NCI-H345 treated with DMSO at 0.1 percent for 48 hours (cell line): ENCODE measurements at regions not wholly inside any gene's neighbourhood (a gene's known extent, or its start where the extent isn't known, plus 50 kb on each side); places are given as distances from the start of the nearest gene placed in this dataset.
"Not testable (repeated sequence)": the region's sequence is repeated elsewhere in the genome, so short reads cannot be mapped to it uniquely, and the experiment has no call there.

ENCODE experiments used
- DNase-seq: peaks from one replicate; lab custom pipeline; 2025; ENCODE audit not compliant: unreplicated experiment; lab: John Stamatoyannopoulos, UW

DNA sequence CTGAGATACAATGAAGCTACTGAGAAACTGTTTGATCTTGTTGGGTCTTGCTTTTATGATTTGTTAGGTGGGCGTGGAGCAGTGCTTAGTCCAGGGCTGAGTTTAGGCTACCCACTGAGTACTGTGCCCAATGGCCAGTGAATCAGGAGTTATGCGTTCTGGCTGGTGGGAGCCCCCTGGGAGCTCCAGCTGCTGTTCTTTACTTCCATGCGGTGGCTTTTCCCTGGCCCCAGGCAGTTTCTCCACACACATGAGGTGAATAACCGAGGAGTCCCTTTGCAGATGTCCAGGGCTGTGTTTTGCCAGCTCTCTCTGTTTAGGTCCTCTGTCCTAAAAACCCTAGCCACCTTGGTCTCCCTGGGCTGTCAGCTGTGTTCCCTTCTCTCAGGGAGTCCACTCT lies 106.5 kb downstream of the KLF13 start:
- DNase-seq, result no peak

DNA sequence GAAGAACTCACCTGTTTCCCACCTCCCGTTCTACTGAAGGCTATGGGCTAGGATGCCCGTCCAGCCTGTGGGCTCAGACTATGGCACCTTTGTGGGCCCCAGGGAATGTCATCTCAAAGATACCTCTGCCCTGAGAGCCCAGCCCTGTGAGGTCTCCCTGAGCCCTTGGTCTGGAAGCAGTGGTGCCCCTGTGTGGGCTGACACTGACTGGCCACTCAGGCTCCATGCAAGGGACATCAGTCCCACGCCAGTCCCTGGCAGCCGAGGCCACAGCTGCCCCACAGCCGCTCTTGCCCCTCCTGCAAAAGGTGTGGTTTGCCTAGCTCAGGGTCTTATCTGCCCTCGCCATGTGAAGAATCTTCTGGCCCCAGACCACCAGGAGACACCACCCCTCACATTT lies 106.9 kb downstream of the KLF13 start:
- no peak for DNase-seq

DNA sequence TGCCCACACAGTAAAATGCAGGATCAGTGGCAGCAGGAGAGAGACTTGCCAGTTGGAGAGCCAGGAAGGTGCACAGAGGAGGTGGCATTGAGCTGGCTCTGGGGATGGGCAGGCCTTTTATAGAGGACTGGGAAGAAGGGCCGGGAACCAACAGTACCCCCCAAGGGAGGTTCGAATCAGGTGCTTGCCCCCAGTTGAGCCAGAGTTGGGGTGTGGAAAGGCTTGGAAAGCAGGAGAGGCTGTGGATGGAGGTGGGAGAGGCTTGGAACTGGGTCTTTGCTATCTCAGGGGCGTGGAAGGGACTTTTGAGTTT lies 107.6 kb downstream of the KLF13 start:
- DNase-seq, result no peak

DNA sequence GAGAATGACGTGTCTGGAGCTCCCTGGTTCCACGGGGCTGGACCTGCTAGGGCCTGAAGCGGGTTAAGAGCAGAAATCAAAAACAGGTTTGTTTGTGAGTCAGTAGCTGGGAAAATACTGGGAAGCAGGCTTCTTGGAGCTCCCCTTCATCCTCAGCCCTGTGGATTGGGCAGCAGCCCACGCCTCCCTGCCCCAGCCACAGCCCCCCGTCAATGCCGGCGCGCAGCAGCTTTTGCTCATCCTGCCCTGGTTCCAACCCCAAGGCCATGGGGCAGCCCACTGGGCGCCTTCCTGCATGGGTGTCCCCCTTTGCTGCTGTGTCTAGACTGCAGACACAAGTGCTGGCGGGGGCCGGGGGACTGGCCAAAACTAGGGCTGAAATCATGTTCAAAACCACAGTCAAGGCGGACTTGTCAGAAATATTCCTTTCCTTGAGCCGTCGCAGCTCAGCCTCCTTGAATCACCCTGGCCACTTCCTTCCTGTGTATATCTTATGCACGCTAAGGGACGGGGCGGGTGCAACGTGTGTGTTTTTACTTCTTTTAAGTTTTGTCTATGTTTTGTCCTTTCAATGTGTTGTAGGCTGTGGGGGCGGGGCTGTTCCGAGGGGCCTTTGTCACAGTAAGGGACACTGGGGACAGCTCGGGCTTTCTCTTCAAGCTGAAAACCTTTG lies 108.1 kb downstream of the KLF13 start:
- DNase-seq, result no peak

DNA sequence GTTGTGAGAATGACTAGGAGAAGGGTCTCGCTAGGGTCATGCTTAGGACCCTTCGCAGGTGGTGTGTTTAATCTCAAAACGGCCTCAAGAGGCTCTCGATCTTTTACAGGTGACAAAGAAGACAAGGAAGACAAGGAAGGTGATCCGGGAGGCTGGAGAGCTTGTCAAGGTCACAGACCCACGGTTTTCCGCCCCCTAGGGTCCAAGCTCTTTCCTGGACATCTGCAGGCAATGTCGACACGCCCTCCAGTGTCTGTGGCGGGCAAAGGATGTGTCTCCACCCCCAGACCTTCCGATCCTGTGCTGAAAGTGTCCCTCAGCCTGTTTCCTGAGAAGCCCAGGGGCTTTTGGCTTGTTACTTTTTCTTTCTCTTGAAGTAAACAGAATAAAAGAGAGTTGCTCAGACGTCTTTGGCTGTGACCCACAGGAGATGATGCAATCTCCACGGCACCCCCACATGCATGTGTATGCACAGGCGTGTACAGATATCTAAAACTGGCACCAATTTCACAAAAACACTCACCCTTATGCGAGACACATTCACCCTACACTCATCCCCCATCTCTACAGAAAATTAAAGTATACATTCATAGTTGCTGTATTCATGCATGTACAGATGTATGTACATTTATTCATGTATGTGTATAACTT lies 108.8 kb downstream of the KLF13 start:
- DNase-seq, result no peak

DNA sequence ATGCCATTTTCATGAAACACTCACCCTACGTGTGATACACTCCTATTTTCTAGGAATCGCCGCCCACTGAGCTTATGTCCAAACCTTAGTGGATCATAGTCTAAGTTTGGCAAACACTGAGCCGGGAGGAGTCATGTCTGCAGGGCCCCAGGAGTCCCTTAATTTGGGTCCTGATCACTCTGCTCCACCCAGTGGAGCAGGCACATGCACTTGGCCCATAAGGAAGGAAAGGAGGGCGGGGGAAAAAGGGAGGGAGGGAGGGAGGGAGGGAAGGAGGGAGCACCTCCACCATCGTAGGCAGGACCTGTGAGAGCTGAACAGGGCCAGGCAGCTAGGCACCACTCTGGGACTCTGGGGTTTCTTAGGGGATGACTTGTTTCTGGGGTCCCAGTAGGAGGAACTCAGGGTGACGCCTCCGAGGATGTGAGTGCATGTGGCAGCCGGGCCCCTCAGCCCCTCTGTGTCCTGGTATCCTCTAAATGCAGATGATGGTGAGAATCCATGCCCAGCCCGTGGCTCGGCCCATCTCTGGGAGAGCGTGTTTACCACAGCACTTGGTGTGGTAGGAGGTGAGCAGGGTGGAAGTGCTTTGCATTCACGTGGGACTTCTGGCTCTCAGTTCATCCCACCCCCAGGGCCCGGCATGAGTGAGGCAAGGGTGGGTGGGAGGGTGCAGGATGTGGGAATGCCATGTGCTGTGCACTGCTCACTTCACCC lies 109.4 kb downstream of the KLF13 start:
- no peak for DNase-seq

DNA sequence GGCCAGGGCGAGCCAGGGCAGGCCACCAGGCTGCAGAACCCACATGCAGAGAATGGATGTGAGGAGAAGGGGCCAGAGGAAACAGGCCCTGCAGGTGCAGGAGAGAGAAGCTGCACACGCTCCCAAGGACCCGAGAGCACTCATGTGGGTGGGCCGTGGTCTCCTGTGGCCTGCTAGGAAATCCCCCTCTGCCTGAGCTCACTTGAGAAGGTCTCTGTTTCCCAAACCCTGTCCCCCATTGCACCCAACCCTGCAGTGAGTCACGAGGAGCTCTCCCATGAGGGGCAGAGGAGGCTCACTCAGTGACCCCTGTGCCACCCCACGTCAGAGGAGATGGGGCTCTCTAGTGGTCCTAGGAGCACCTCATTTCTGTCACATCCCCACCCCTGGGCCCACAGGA lies 111.1 kb downstream of the KLF13 start:
- DNase-seq, result no peak

DNA sequence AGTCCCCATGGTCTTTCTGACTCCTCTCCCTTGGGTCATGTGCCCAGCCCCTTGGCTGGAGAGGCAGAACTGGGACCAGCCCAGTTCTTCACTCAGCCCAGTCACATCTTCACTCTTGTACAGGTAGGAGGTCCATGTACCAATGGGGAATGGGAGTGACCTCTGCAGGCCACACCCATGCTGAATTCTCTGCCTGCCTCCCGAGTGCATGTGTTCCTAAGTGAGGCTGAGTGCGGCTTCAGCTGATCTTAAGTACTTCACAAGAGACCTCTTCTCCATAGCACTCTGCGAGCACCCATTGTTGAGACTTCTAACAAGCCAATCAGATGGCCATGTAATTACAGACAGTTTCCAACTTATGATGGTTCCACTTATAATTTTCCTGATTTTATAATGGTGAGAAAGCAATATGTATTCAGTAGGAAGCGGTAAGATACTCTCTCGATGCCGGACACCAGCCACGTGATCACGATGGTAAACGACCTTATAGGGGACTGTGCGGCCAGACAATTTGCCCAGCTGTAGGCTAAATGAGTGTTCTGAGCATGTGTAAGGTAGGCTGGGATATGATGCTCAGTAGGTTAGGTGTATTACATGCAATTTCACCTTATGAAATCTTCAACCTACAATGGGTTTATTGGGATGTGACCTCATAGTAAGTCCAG lies 112.1 kb downstream of the KLF13 start:
- no peak for DNase-seq

DNA sequence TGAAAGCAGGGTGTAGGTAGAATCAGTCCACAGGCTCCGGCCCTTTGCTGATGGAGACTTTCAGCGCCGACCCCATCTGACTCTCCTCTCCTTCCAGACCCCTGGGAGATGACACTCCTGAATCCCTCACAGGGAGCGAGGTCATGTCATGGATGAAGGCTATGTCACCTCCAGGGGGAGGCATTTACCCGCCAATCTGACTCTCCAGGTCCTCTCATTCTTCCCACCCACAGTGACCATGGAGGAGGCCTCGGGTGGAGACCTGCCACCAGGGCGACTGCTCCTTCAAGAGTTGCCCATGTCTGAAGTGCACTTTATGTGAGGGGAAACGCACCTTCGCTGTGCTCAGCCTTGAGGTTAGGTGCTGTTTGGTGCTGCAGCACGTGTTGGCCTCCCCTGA lies 112.7 kb downstream of the KLF13 start:
- DNase-seq, result no peak

DNA sequence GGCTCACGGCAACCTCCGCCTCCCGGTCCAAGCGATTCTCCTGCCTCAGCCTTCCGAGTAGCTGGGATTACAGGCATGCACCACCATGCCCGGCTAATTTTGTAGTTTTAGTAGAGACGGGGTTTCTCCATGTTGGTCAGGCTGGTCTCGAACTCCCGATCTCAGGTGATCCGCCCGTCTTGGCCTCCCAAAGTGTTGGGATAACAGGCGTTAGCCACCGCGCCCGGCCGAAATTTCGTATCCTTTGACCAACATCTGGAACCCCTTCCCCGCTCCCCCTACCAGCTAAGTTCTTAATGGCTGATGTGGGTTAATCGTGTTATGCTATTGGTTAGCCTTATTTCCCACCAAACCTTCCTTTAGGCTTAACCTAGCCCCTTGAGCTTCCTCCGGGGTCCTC lies 113.6 kb downstream of the KLF13 start:
- not testable (repeated sequence) for DNase-seq

DNA sequence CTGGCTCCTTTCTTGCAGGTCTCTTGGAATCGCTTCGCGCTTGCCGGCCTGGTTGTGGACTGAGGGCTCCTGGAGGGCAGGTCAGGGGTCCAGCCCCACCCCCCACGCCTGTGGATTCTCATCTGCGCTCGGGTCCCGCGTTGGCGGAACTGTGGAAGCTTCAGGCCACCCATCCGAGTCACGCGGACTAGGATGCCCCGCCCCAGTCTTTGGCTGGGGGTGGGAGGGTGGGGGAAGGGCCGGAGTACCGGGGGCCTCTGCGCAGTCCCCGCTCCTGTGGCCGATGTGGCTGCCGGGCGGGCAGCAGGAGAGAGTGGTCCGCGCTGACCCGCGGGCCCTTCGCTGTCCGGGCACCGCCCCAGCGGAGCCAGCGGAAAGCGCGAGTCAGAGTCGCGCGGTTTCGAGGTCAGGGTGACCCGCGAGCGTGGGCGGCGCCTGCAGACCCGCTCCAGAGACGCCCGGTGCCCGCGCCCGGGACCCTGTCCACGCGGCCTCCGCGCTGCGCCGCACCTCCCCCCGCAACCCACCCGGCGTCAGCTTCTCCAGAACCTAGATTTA lies 114.2 kb downstream of the KLF13 start:
- no peak for DNase-seq

DNA sequence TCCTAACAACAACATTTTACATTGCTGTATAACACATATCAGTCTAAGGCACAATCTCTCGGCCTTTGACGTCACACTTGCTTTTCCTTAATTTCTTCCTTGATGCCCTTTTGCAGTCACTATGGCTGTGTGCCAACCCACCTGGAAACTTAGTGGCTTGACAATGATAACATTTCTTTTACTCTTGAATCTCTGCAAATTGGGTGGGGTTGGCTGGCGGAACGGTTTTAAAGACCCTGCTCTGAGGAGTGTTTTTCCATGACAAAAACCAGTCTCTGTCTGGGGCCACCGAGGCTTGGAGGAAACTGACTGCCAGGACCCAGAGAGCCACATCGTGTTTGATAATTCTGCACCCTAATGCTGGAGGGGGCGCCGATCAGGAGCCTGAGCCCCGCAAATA lies 115.6 kb downstream of the KLF13 start:
- DNase-seq, result no peak

DNA sequence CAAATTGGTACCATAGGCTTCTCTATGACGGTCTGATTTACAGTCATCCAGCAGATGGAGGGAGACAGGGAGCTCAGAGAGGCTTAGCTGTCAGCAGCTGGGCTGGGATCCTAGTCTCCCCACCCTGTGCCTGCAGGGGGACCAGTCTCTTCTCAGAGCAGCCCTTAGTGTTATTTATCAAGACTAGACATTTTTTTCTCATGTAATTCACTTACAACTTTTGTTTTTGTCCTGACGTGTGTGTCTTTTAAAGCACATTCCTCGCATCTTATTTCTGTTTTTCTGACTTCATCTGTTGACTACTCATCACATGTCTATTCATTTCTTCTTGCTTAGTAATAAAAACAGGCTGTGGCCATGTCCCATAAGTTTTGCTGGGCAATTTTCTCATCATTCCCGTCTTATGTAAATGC lies 116.1 kb downstream of the KLF13 start:
- DNase-seq, result no peak

DNA sequence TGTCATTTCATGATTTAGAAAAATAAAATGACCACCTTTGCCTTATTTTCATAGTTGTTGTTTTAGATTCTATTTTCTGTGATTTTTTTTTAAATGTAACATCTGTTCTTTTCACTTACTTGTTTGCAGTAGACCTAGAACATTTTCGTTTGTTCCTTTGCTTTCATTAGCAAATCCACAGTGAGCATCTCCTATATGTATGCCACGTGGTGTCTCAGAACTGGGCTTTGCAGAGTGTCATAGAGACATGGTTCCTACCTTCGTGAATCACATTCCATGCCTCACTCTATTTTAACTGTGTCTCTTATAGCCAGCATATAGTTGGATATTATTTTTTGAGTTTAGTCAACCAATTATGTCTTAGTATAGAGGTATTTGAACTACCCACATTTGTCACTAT lies 118.2 kb downstream of the KLF13 start:
- no peak for DNase-seq

DNA sequence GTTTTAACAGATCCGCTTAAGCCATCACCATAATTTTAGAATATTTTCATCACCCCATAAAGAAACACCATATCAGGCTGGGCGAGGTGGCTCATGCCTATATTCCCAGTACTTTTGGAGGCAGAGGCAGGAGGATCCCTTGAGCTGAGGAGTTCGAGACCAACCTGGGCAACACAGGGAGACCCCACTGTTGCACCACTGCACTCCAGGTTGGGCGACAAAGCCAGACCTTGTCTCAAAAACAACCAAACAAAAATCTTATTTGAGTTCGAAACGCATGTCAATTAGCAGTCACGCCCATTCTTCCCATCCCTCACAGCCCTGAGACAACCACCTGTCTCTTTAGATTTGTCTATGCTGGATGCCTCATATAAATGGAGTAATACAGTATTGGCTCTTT lies 119.9 kb downstream of the KLF13 start:
- no peak for DNase-seq

DNA sequence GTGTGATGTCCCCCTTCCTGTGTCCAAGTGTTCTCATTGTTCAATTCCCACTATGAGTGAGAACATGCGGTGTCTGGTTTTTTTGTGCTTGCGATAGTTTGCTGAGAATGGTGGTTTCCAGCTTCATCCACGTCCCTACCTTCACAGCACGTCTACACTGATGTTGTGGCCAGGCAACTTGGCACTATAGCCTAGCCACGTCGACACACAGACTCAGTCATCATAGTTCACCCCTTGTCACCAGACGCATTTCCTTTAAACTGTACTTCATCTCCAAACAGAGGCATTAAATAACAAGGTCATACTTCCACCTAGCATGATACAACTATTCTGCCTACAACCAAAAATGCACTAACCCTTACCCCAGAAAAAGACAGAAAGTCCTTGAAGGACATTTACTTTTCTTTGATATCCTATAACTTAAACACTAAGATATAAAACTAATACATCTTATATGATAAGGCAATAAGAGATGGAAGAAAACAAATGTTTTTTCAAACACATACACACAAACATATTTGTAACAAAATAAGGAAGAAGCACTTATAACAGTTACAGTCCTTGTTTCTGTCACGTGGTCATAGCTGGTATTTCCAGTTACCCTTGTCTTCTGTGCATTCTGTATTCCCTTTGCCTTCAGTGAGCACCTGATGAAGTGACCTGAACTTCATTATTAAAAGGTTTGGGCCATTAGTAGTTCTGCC lies 121.4 kb downstream of the KLF13 start:
- no peak for DNase-seq

DNA sequence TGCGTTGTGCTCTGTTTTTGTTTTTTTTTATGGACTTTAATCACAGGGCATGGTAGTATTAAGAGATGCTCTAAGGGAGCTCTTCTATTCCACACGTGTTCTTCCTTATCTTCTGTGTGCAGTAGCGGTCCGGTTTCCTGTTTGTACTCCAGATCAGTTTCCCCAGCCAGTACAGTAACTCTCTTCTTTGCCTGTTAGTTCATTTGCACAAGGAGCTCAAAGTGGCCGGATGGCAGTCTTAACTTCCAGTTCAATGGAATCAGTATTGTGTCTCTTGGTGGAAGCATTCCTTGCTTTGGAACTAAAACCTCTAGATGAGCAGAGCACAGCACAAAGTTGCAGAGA lies 122.0 kb downstream of the KLF13 start:
- DNase-seq, result no peak

DNA sequence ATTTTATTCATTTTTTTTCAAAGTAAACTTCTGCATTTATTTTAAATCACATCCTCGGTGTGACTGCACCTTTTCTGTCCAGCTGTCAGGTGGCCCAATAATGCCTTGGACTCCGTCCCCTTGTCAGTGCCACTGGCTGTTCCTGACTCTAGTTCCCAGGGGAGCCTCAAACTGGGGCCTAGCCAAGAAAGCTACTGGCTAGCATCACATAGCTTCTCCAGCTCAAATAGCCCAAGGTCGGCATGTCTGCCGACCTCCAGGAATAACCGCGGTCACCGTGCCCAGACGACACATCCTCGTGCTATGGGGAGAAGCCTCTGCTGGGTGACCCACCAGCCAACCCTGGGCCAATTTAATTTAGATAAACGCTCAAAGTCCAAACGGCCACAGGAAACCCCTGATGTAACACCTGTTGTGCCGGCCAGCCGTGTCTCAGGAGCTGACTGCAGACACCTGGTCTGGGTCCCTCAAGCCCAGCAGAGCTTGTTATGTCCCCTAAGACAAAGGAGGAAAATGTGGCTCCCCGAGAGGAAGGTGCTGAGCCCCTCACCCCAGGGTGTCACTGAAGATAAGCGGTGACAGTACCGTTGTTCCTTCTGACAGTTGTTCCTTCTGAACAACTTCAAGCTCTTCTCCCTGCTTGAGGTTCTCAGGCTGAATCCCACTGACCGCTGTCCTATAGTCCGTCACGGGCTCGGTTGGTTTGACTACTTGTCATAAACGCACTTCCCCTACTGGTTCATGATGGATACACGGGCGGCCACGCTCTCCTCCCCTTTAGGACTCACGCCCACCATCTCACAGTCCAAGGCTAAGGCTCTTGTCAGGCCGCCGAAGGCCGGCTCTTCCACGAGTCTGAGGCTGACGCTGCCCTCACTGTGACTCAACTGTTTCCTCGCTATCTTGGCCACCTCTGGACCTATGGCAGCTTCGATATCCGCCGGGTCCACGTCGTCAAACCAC lies 126.2 kb downstream of the KLF13 start:
- DNase-seq, result no peak

DNA sequence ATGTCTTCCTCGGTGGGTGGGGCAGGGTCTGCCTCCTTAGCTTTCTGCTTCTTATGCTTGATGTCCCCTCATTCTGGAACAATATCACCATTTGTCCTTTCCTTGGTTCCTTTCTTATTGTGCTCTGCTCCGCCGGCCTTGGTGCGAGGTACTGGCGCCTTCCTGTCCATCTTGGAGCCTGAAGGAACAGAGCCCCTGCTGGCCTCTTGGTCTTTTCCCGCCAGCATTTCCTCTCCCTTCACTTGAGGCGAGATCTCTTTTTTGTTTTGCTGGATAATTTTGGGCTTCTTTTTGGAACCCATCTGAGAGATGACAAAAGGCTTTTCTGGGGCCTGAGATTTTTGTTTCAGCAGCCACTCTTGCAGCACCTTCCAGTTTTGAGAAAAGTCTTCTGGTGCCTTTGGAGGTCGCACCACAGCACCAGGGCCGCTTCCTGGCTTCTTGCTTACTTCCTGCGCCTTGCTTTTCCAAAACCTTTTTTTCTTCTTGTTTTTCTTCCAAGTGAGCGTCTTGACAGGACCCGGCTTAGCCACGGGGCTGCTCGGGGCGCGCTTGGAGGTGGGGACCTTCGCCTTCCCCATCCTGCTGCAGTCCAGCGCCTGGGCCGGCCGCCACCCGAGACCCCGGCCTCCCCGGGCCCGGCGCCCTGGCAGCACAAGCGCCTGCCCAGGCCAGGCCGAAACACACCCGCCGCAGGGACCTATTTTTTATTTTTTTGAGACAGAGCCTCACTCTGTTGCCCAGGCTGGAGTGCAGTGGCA lies 127.1 kb downstream of the KLF13 start:
- no peak for DNase-seq
